ENCODE measurements at regions not wholly inside any gene's neighbourhood (a gene's known extent, or its start where the extent isn't known, plus 50 kb on each side); places are given as distances from the start of the nearest gene placed in this dataset.

- Histone ChIP-seq H3K18ac (ENCODE audit: extremely low read depth, low read length) (no peak overlapping the region), H3K9me3 (ENCODE audit: insufficient read depth in 2 of 2, low read depth in 1 of 2, low read length in 1 of 2) (no peaks in the 10 kb centered on the region), H3K4me1 (replicated peaks in 1 of 4; ENCODE audit: control insufficient read depth in 3 of 4, insufficient read depth in 4 of 4, low read length in 3 of 4) (no peaks in the 10 kb centered on the region; a peak in 1 of 7 replicates), H2BK15ac (ENCODE audit: low read length) (no peak overlapping the region), H3K4ac (replicated peaks; ENCODE audit: insufficient read length, low read depth, low read length) (no peak overlapping the region), H3K14ac (ENCODE audit: insufficient read length) (no peak overlapping the region), H2BK120ac (replicated peaks; ENCODE audit: low read depth, low read length) (no peak overlapping the region), H3K79me2 (ENCODE audit: control insufficient read depth in 1 of 2, insufficient read depth in 2 of 2, low read length in 2 of 2) (no peaks in the 10 kb centered on the region), H4K20me1 (replicated peaks in 1 of 2; ENCODE audit: control insufficient read depth in 1 of 2, insufficient read depth in 2 of 2, low read length in 2 of 2) (no peaks in the 10 kb centered on the region), H3K27ac (ENCODE audit: low read depth, low read length) (no peak overlapping the region), H3K56ac (replicated peaks; ENCODE audit: insufficient read length, low read depth, low read length) (no peak overlapping the region), H3K4me3 (ENCODE audit: extremely low read depth in 1 of 4, insufficient read depth in 2 of 4, low read depth in 3 of 4, low read length in 4 of 4) (no peak overlapping the region), H3K36me3 (ENCODE audit: control insufficient read depth in 2 of 4, insufficient read depth in 4 of 4, low read length in 3 of 4) (no peaks in the 10 kb centered on the region), H3K23ac (ENCODE audit: insufficient read length) (no peak overlapping the region), H3K23me2 (ENCODE audit: low read depth, low read length) (no peaks in the 10 kb centered on the region; the same call in 1 of the 2 replicates), H3K27me3 (replicated peaks in 1 of 4; ENCODE audit: control insufficient read depth in 3 of 4, extremely low read depth in 1 of 4, insufficient read depth in 3 of 4, low read length in 3 of 4) (no peaks in the 10 kb centered on the region), H2AFZ (ENCODE audit: low read length) (no peak overlapping the region), H4K5ac (ENCODE audit: insufficient read length, low read depth, low read length) (no peak overlapping the region), H4K8ac (ENCODE audit: extremely low read depth, insufficient read depth, low read length) (no peak overlapping the region), H2AK5ac (ENCODE audit: low read depth, low read length) (no peak overlapping the region), H2BK12ac (ENCODE audit: low read depth, low read length) (no peak overlapping the region), H3K9ac (replicated peaks in 1 of 4; ENCODE audit: extremely low read depth in 1 of 4, low read depth in 3 of 4, low read length in 3 of 4) (no peak overlapping the region), H3K4me2 (ENCODE audit: insufficient read depth in 1 of 2, low read depth in 2 of 2, low read length in 2 of 2) (no peak overlapping the region), H2BK20ac (ENCODE audit: low read length) (no peak overlapping the region), H2BK5ac (ENCODE audit: low read depth, low read length) (no peak overlapping the region), H4K91ac (replicated peaks; ENCODE audit: insufficient read length, low read length) (no peak overlapping the region), H3K79me1 (ENCODE audit: low read depth, low read length) (no peaks in the 10 kb centered on the region)
- FAIRE-seq (no peak), DNase-seq (ENCODE audit: low read depth in 1 of 2, low spot score in 2 of 2) (no peak)
- ChIA-PET POLR2A (ENCODE audit: partially characterized antibody) (no interaction called here), CTCF (ENCODE audit: partially characterized antibody) (interaction anchor here (0.7 to 1.4 kb wide), 2 partner anchors 95 to 338 kb away, joined by 3 read pairs; no protein-coding TSS in a partner anchor)
- TF ChIP-seq KDM1A (IDR thresholded peaks at IDR 0.05; ENCODE audit: borderline replicate concordance, low read length) (no peak), RBBP5 (IDR thresholded peaks at IDR 0.05; ENCODE audit: borderline replicate concordance, low read depth, low read length) (no peak), RXRA (IDR thresholded peaks at IDR 0.05; ENCODE audit: insufficient read depth, low read depth, low read length) (no peak), SUZ12 (IDR thresholded peaks at IDR 0.05; ENCODE audit: low read length) (no peak), TAF7 (optimal IDR thresholded peaks at IDR 0.05; ENCODE audit: borderline replicate concordance, low read depth, low read length) (no peak), TBP (IDR thresholded peaks at IDR 0.05; ENCODE audit: low read depth, low read length) (no peak), CHD1 (IDR thresholded peaks at IDR 0.05; ENCODE audit: low read depth, low read length) (no peak), FOSL1 (IDR thresholded peaks at IDR 0.05; ENCODE audit: insufficient read depth, low read depth, low read length) (no peak), PHF8 (conservative IDR thresholded peaks at IDR 0.05; ENCODE audit: low read depth, low read length) (no peak), SP1 (IDR thresholded peaks at IDR 0.05; ENCODE audit: low read depth, low read length) (no peak), ZNF274 (IDR thresholded peaks at IDR 0.05; ENCODE audit: borderline replicate concordance, extremely low read depth, low read length) (no peak), CTCF (IDR thresholded peaks at IDR 0.05; ENCODE audit: control extremely low read depth in 1 of 3, insufficient read depth in 1 of 3, low read depth in 1 of 3, low read length in 3 of 3) (no peak), HDAC6 (IDR thresholded peaks at IDR 0.05; ENCODE audit: low read depth, low read length) (no peak)
Observed at GRCh38 chr17:71104225-71104624, 934.9 kb downstream of the KCNJ2 start.
